Fibroblast of skin of right biceps (primary cell): ENCODE measurements at regions not wholly inside any gene's neighbourhood (a gene's known extent, or its start where the extent isn't known, plus 50 kb on each side); places are given as distances from the start of the nearest gene placed in this dataset.

ENCODE experiments used
- DNase-seq: peaks from one replicate; pipeline ENCODE4 v3.0.0-alpha.2; 2013

- DNase-seq: peak; percentile 95
These were observed 228.8 kb downstream of the CDH11 start for GRCh38 chr16:64892835-64893785.

GRCh38 chr16:64889446-64889845 lies 232.4 kb downstream of the CDH11 start:
- no peak for DNase-seq

GRCh38 chr16:64887651-64888050 lies 234.2 kb downstream of the CDH11 start:
- DNase-seq: no peak

- peak; percentile 19 for DNase-seq
These were observed 239.6 kb downstream of the CDH11 start for GRCh38 chr16:64882078-64882784.

GRCh38 chr16:64880994-64881393 lies 240.9 kb downstream of the CDH11 start:
- no peak for DNase-seq

- DNase-seq: no peak
These were observed 241.9 kb downstream of the CDH11 start for GRCh38 chr16:64880006-64880405.

GRCh38 chr16:64878940-64879339 lies 242.9 kb downstream of the CDH11 start:
- no peak for DNase-seq

- DNase-seq: peak; percentile 23
These were observed 249.8 kb downstream of the CDH11 start for GRCh38 chr16:64872101-64872500.

- DNase-seq: no peak
These were observed 251.0 kb downstream of the CDH11 start for GRCh38 chr16:64870859-64871258.

- DNase-seq: no peak
These were observed 252.1 kb downstream of the CDH11 start for GRCh38 chr16:64869781-64870180.

- DNase-seq: peak; percentile 72
These were observed 255.8 kb downstream of the CDH11 start for GRCh38 chr16:64866021-64866420.

- DNase-seq: peak; percentile 44
These were observed 256.7 kb downstream of the CDH11 start for GRCh38 chr16:64865069-64865696.

GRCh38 chr16:64864232-64864809 lies 257.5 kb downstream of the CDH11 start:
- peak; percentile 99 for DNase-seq

GRCh38 chr16:64858076-64858475 lies 263.8 kb downstream of the CDH11 start:
- peak; percentile 77 for DNase-seq

- DNase-seq: no peak
These were observed 264.5 kb downstream of the CDH11 start for GRCh38 chr16:64857411-64857810.

GRCh38 chr16:64853551-64853950 lies 268.3 kb downstream of the CDH11 start:
- DNase-seq: no peak

- no peak for DNase-seq
These were observed 274.9 kb downstream of the CDH11 start for GRCh38 chr16:64846966-64847365.

- no peak for DNase-seq
These were observed 276.8 kb downstream of the CDH11 start for GRCh38 chr16:64845071-64845470.

GRCh38 chr16:64841482-64841881 lies 280.4 kb downstream of the CDH11 start:
- no peak for DNase-seq

- DNase-seq: peak; percentile 31
These were observed 280.8 kb downstream of the CDH11 start for GRCh38 chr16:64841071-64841470.

GRCh38 chr16:64830653-64831052 lies 291.2 kb downstream of the CDH11 start:
- DNase-seq: peak; percentile 26

- no peak for DNase-seq
These were observed 292.2 kb downstream of the CDH11 start for GRCh38 chr16:64829678-64830077.

- DNase-seq: peak; percentile 21
These were observed 295.5 kb downstream of the CDH11 start for GRCh38 chr16:64826374-64826773.
